HEK293 (cell line): ENCODE measurements at regions not wholly inside any gene's neighbourhood (a gene's known extent, or its start where the extent isn't known, plus 50 kb on each side); places are given as distances from the start of the nearest gene placed in this dataset.

Experiments
- CTCF ChIA-PET: fragments of 350-600 bp; formaldehyde crosslinking; extraction: SDS; loops from one replicate; lab custom pipeline; 2021; ENCODE audit warnings: antibody characterized with exemption; lab: Yijun Ruan, JAX
- POLR2A ChIA-PET: fragments of 300-600 bp; formaldehyde crosslinking; extraction: SDS; loops from one replicate; lab custom pipeline; 2020; ENCODE audit warnings: antibody characterized with exemption, inconsistent platforms; lab: Yijun Ruan, JAX
- H3K27ac ChIP-seq: fragments of 200-500 bp; sonication (Bioruptor generic); 2 replicates; pipeline ENCODE4 v1.5.1; 2014; ENCODE audit warnings: low read depth, low read length, control low read depth, inconsistent platforms; ENCODE audit errors: extremely low read depth
- H3K36me3 ChIP-seq, 2 experiments: fragments of 200-500 bp in 1 of 2; sonication (Bioruptor generic) in 1 of 2; 1 replicate in 1 of 2; 2 replicates in 1 of 2; pipeline ENCODE4 v1.5.1; 2014 to 2017; ENCODE audit warnings: inconsistent platforms in 2 of 2, low read length in 2 of 2; ENCODE audit not compliant: control insufficient read depth in 2 of 2, insufficient read depth in 1 of 2
- H3K4me1 ChIP-seq: fragments of 200-500 bp; sonication (Bioruptor generic); 2 replicates; pipeline ENCODE4 v1.5.1; 2014; ENCODE audit warnings: mild to moderate bottlenecking, low read length, inconsistent platforms; ENCODE audit not compliant: control insufficient read depth, insufficient read depth
- H3K4me3 ChIP-seq: 2 replicates; pipeline ENCODE4 v1.5.1; 2011; ENCODE audit warnings: low read depth, mild to moderate bottlenecking, control low read depth, low read length, moderate library complexity
- H3K9me3 ChIP-seq: fragments of 200-500 bp; sonication (Bioruptor generic); 2 replicates; pipeline ENCODE4 v1.5.1; 2014; ENCODE audit warnings: low read depth, low read length, inconsistent platforms; ENCODE audit not compliant: control insufficient read depth, insufficient read depth
- ELK4 ChIP-seq: IDR thresholded peaks from 2 replicates; pipeline ENCODE4 v1.6.1; 2011; ENCODE audit warnings: mild to moderate bottlenecking, low read depth, low read length, borderline replicate concordance
- GLI2 ChIP-seq: fragments of 450-650 bp; formaldehyde crosslinking; IDR thresholded peaks from 2 replicates; pipeline ENCODE4; 2017; ENCODE audit warnings: missing biosample characterization, missing genetic modification characterization, low read depth, borderline replicate concordance
- INSM2 ChIP-seq: fragments of 450-650 bp; formaldehyde crosslinking; IDR thresholded peaks from 2 replicates; pipeline ENCODE4 v1.5.1; 2016; ENCODE audit warnings: missing biosample characterization, missing genetic modification characterization
- OVOL3 ChIP-seq: fragments of 450-650 bp; formaldehyde crosslinking; IDR thresholded peaks from 2 replicates; pipeline ENCODE4 v1.5.1; 2016; ENCODE audit warnings: missing biosample characterization, missing genetic modification characterization
- PRDM1 ChIP-seq: fragments of 450-650 bp; formaldehyde crosslinking; IDR thresholded peaks from 2 replicates; pipeline ENCODE4; 2016; ENCODE audit warnings: missing biosample characterization, missing genetic modification characterization
- PRDM6 ChIP-seq: fragments of 450-650 bp; formaldehyde crosslinking; IDR thresholded peaks from 2 replicates; pipeline ENCODE4 v1.5.1; 2017; ENCODE audit warnings: missing biosample characterization, missing genetic modification characterization
- ZBTB10 ChIP-seq: fragments of 450-650 bp; formaldehyde crosslinking; IDR thresholded peaks from 2 replicates; pipeline ENCODE4 v1.5.1; 2016; ENCODE audit warnings: missing biosample characterization, missing genetic modification characterization
- ZBTB17 ChIP-seq: fragments of 450-650 bp; formaldehyde crosslinking; IDR thresholded peaks from 2 replicates; pipeline ENCODE4 v1.5.1; 2016; ENCODE audit warnings: missing biosample characterization, missing genetic modification characterization
- ZBTB21 ChIP-seq: fragments of 450-650 bp; formaldehyde crosslinking; IDR thresholded peaks from 2 replicates; pipeline ENCODE4 v1.5.1; 2017; ENCODE audit warnings: missing biosample characterization, missing genetic modification characterization
- ZBTB49 ChIP-seq: fragments of 450-650 bp; formaldehyde crosslinking; IDR thresholded peaks from 2 replicates; pipeline ENCODE4 v1.5.1; 2016; ENCODE audit warnings: missing biosample characterization, missing genetic modification characterization, low read depth
- ZFHX2 ChIP-seq: fragments of 450-650 bp; formaldehyde crosslinking; conservative IDR thresholded peaks from 2 replicates; pipeline ENCODE4 v1.5.1; 2016; ENCODE audit warnings: missing biosample characterization, missing genetic modification characterization
- ZNF211 ChIP-seq: fragments of 450-650 bp; formaldehyde crosslinking; IDR thresholded peaks from 2 replicates; pipeline ENCODE4 v1.5.1; 2016; ENCODE audit warnings: low read depth, missing biosample characterization, missing genetic modification characterization
- ZNF23 ChIP-seq: fragments of 450-650 bp; formaldehyde crosslinking; IDR thresholded peaks from 2 replicates; pipeline ENCODE4 v1.5.1; 2016; ENCODE audit warnings: missing biosample characterization, missing genetic modification characterization, borderline replicate concordance
- ZNF473 ChIP-seq: fragments of 450-650 bp; formaldehyde crosslinking; IDR thresholded peaks from 2 replicates; pipeline ENCODE4 v1.5.1; 2017; ENCODE audit warnings: missing biosample characterization, missing genetic modification characterization
- ZNF501 ChIP-seq: fragments of 450-650 bp; formaldehyde crosslinking; IDR thresholded peaks from 2 replicates; pipeline ENCODE4 v1.5.1; 2016; ENCODE audit warnings: missing biosample characterization, missing genetic modification characterization
- ZNF510 ChIP-seq: fragments of 450-650 bp; formaldehyde crosslinking; IDR thresholded peaks from 2 replicates; pipeline ENCODE4 v1.5.1; 2018; ENCODE audit warnings: mild to moderate bottlenecking, missing genetic modification characterization, missing biosample characterization; ENCODE audit not compliant: insufficient replicate concordance
- ZNF530 ChIP-seq: fragments of 450-650 bp; formaldehyde crosslinking; IDR thresholded peaks from 2 replicates; pipeline ENCODE4 v1.5.1; 2016; ENCODE audit warnings: low read depth, missing biosample characterization, missing genetic modification characterization
- ZNF624 ChIP-seq: fragments of 450-650 bp; formaldehyde crosslinking; IDR thresholded peaks from 2 replicates; pipeline ENCODE4 v1.5.1; 2017; ENCODE audit warnings: missing biosample characterization, missing genetic modification characterization
- ZNF639 ChIP-seq: fragments of 450-650 bp; formaldehyde crosslinking; IDR thresholded peaks from 2 replicates; pipeline ENCODE4 v1.5.1; 2016; ENCODE audit warnings: missing biosample characterization, missing genetic modification characterization
- ZNF776 ChIP-seq: fragments of 450-650 bp; formaldehyde crosslinking; IDR thresholded peaks from 2 replicates; pipeline ENCODE4 v1.5.0; 2017; ENCODE audit warnings: missing biosample characterization, missing genetic modification characterization, borderline replicate concordance

- no peaks in the 10 kb centered on the region for H3K4me1 ChIP-seq
- POLR2A ChIA-PET: no interaction called here
- no peak overlapping the region for H3K27ac ChIP-seq
- CTCF ChIA-PET: no interaction called here
- H3K9me3 ChIP-seq: no peaks in the 10 kb centered on the region
- H3K4me3 ChIP-seq: no peak overlapping the region
- no peaks in the 10 kb centered on the region for H3K36me3 ChIP-seq
- TF ChIP-seq ZBTB17 (tag by site-specific recombination) (no peak), ZNF501 (tag by site-specific recombination) (no peak), GLI2 (tag by site-specific recombination) (no peak)
These were observed 146.2 kb upstream of the ZKSCAN2 start for GRCh38 chr16:25403852-25404251.

GRCh38 chr16:25395528-25395927, 137.9 kb upstream of the ZKSCAN2 start:
- no peak overlapping the region for H3K27ac ChIP-seq
- no peaks in the 10 kb centered on the region for H3K36me3 ChIP-seq
- ChIA-PET POLR2A (no interaction called here), CTCF (interaction anchor here (0.5 kb wide), 1 partner anchor 40 kb away, joined by 4 read pairs; no protein-coding TSS in a partner anchor)
- H3K4me1 ChIP-seq: no peaks in the 10 kb centered on the region
- H3K4me3 ChIP-seq: no peak overlapping the region
- H3K9me3 ChIP-seq: no peaks in the 10 kb centered on the region
- TF ChIP-seq OVOL3 (tag by site-specific recombination) (no peak), PRDM1 (tag by site-specific recombination) (no peak), ZNF624 (tag by site-specific recombination) (no peak), ZNF776 (tag by site-specific recombination) (no peak), ZNF510 (tag by site-specific recombination) (no peak), ZNF23 (tag by site-specific recombination) (no peak), ZNF473 (tag by site-specific recombination) (no peak), ZBTB10 (tag by site-specific recombination) (no peak), PRDM6 (no peak), ZNF211 (tag by site-specific recombination) (no peak), INSM2 (tag by site-specific recombination) (no peak), ZNF530 (no peak)
- TF ChIP-seq, all 188 proteins: peak for 0

- Histone ChIP-seq H3K27ac (no peak overlapping the region), H3K36me3 (no peaks in the 10 kb centered on the region), H3K4me3 (no peak overlapping the region), H3K9me3 (no peaks in the 10 kb centered on the region), H3K4me1 (no peaks in the 10 kb centered on the region)
- ChIA-PET CTCF (no interaction called here), POLR2A (no interaction called here)
- TF ChIP-seq ZBTB21 (tag by site-specific recombination): no peak
- TF ChIP-seq ZBTB49 (tag by site-specific recombination): no peak
- no peak for TF ChIP-seq ZFHX2
- no peak for TF ChIP-seq ELK4
- no peak for TF ChIP-seq ZNF510 (tag by site-specific recombination)
- TF ChIP-seq ZNF639 (tag by site-specific recombination): no peak
These were observed 133.1 kb upstream of the ZKSCAN2 start for GRCh38 chr16:25390761-25391160.
